ENCODE measurements at regions not wholly inside any gene's neighbourhood (a gene's known extent, or its start where the extent isn't known, plus 50 kb on each side); places are given as distances from the start of the nearest gene placed in this dataset.
A peak's percentile ranks its signal among the peaks of the same experiment; 100 is the strongest.

GRCh38 chr22:25447067-25447685 is 117.3 kb upstream of the GRK3 start:
- H3K4me1 Mint-ChIP-seq (ENCODE audit: low read depth): peaks cover 32% of the 10 kb centered on the region
- no peak for TF ChIP-seq CTCF (IDR thresholded peaks at IDR 0.05)
- no peaks in the 10 kb centered on the region for H3K36me3 Mint-ChIP-seq (ENCODE audit: low read depth)
- H3K27ac Mint-ChIP-seq (ENCODE audit: unreplicated experiment): no peak overlapping the region
- no peaks in the 10 kb centered on the region for H3K27me3 Mint-ChIP-seq (ENCODE audit: low read depth)
- H3K4me3 Mint-ChIP-seq (ENCODE audit: unreplicated experiment): no peak overlapping the region
- no peaks in the 10 kb centered on the region for H3K9me3 Mint-ChIP-seq (ENCODE audit: low read depth)
- DNase-seq (ENCODE audit: low spot score): no peak

GRCh38 chr22:25447686-25448434 is 116.6 kb upstream of the GRK3 start:
- Mint-ChIP-seq H3K4me3 (ENCODE audit: unreplicated experiment) (peak overlapping the region; percentile 97), H3K9me3 (ENCODE audit: low read depth) (no peaks in the 10 kb centered on the region), H3K27me3 (ENCODE audit: low read depth) (no peaks in the 10 kb centered on the region), H3K36me3 (ENCODE audit: low read depth) (no peaks in the 10 kb centered on the region), H3K27ac (ENCODE audit: unreplicated experiment) (peak overlapping the region; percentile 94), H3K4me1 (ENCODE audit: low read depth) (peaks cover 39% of the 10 kb centered on the region)
- peak; percentile 91 for TF ChIP-seq CTCF (IDR thresholded peaks at IDR 0.05)
- DNase-seq (ENCODE audit: low spot score): no peak

- Mint-ChIP-seq H3K36me3 (ENCODE audit: low read depth) (no peaks in the 10 kb centered on the region), H3K27ac (ENCODE audit: unreplicated experiment) (peak overlapping the region; percentile 94), H3K4me3 (ENCODE audit: unreplicated experiment) (peak overlapping the region; percentile 97), H3K4me1 (ENCODE audit: low read depth) (peaks cover 39% of the 10 kb centered on the region), H3K9me3 (ENCODE audit: low read depth) (no peaks in the 10 kb centered on the region), H3K27me3 (ENCODE audit: low read depth) (no peaks in the 10 kb centered on the region)
- TF ChIP-seq CTCF (IDR thresholded peaks at IDR 0.05): no peak
- no peak for DNase-seq (ENCODE audit: low spot score)
Observed at GRCh38 chr22:25448435-25449051, 115.9 kb upstream of the GRK3 start.

GRCh38 chr22:25449781-25450317 is 114.6 kb upstream of the GRK3 start:
- H3K9me3 Mint-ChIP-seq (ENCODE audit: low read depth): no peaks in the 10 kb centered on the region

More at GRCh38 chr22:25449781-25450317, 114.6 kb upstream of the GRK3 start:
- Mint-ChIP-seq H3K36me3 (ENCODE audit: low read depth) (peaks cover 2% of the 10 kb centered on the region), H3K27me3 (ENCODE audit: low read depth) (no peaks in the 10 kb centered on the region), H3K4me3 (ENCODE audit: unreplicated experiment) (peak overlapping the region; percentile 97), H3K27ac (ENCODE audit: unreplicated experiment) (peak overlapping the region; percentile 29), H3K4me1 (ENCODE audit: low read depth) (peaks cover 39% of the 10 kb centered on the region)
- TF ChIP-seq CTCF (IDR thresholded peaks at IDR 0.05): no peak
- no peak for DNase-seq (ENCODE audit: low spot score)

Measured in chondrocyte (in vitro differentiated cells).